Endothelial cell of umbilical vein (primary cell): ENCODE measurements at regions not wholly inside any gene's neighbourhood (a gene's known extent, or its start where the extent isn't known, plus 50 kb on each side); places are given as distances from the start of the nearest gene placed in this dataset.

Source experiments
- CTCF ChIP-seq, 2 donors: IDR thresholded peaks; 1 replicate in 1 of 2; 2 replicates in 1 of 2; pipeline ENCODE4 v1.5.1; 2011; ENCODE audit warnings: low read length in 2 of 2, mild to moderate bottlenecking in 2 of 2, moderate library complexity in 2 of 2, control low read depth in 1 of 2, inconsistent platforms in 1 of 2, low read depth in 1 of 2; ENCODE audit not compliant: insufficient read depth in 1 of 2; ENCODE audit errors: extremely low read depth in 1 of 2
- EZH2 ChIP-seq: IDR thresholded peaks from 2 replicates; pipeline ENCODE4 v1.6.1; 2012; ENCODE audit warnings: borderline replicate concordance, low read depth, mild to moderate bottlenecking, moderate library complexity, low read length, inconsistent platforms; ENCODE audit not compliant: severe bottlenecking
- FOS ChIP-seq: IDR thresholded peaks from 2 replicates; pipeline ENCODE4 v1.6.1; 2011; ENCODE audit warnings: mild to moderate bottlenecking, low read length, moderate library complexity, borderline replicate concordance; ENCODE audit not compliant: insufficient read depth
- GATA2 ChIP-seq: IDR thresholded peaks from 2 replicates; pipeline ENCODE4 v1.7.0; 2011; ENCODE audit warnings: low read depth, mild to moderate bottlenecking, moderate library complexity, mixed read lengths, low read length; ENCODE audit not compliant: insufficient read length, insufficient read depth
- MAX ChIP-seq: IDR thresholded peaks from 2 replicates; pipeline ENCODE4 v1.6.1; 2011; ENCODE audit not compliant: insufficient read depth, insufficient read length
- POLR2A ChIP-seq: IDR thresholded peaks from 2 replicates; pipeline ENCODE4 v1.6.1; 2012; ENCODE audit warnings: low read depth, mild to moderate bottlenecking, control low read depth, low read length

- TF ChIP-seq CTCF (IDR thresholded peaks at IDR 0.05; ENCODE audit: extremely low read depth in 1 of 2, insufficient read depth in 1 of 2, low read depth in 1 of 2, low read length in 2 of 2) (no peak), EZH2 (no peak), GATA2 (no peak), POLR2A (no peak), MAX (no peak), FOS (no peak)
These were observed 97.4 kb upstream of the CCDC80 start for GRCh38 chr3:112738366-112738765.
